ENCODE measurements at regions not wholly inside any gene's neighbourhood (a gene's known extent, or its start where the extent isn't known, plus 50 kb on each side); places are given as distances from the start of the nearest gene placed in this dataset.
"Not testable (repeated sequence)": the region's sequence is repeated elsewhere in the genome, so short reads cannot be mapped to it uniquely, and the experiment has no call there.

GRCh38 chr7:63291758-63292157, 706.9 kb upstream of the ZNF722 start:
- TF ChIP-seq CREB3L1 (IDR thresholded peaks at IDR 0.05; ENCODE audit: borderline replicate concordance, low read depth); HNRNPLL (IDR thresholded peaks at IDR 0.05; ENCODE audit: low read depth, low read length, poor library complexity, severe bottlenecking); EP300 (IDR thresholded peaks at IDR 0.05; ENCODE audit: low read length); BRF1 (IDR thresholded peaks at IDR 0.05; ENCODE audit: borderline replicate concordance, extremely low read depth, insufficient read length); TEAD4 (IDR thresholded peaks at IDR 0.05; ENCODE audit: low read length); TEAD4 (CRISPR knock-in tag; IDR thresholded peaks at IDR 0.05; ENCODE audit: borderline replicate concordance); CTCF (IDR thresholded peaks at IDR 0.05 in 2 of 3, conservative IDR thresholded peaks at IDR 0.05 in 1 of 3; ENCODE audit: insufficient read depth in 2 of 3, low read depth in 1 of 3, low read length in 3 of 3); NR2C2 (CRISPR knock-in tag; IDR thresholded peaks at IDR 0.05); NR2C2 (tag; IDR thresholded peaks at IDR 0.05): not testable (repeated sequence)
